Fibroblast of mammary gland (primary cell): ENCODE measurements at regions not wholly inside any gene's neighbourhood (a gene's known extent, or its start where the extent isn't known, plus 50 kb on each side); places are given as distances from the start of the nearest gene placed in this dataset.

Experiments
- DNase-seq: peaks from one replicate; pipeline ENCODE4 v3.0.0-alpha.2; 2010; ENCODE audit warnings: low read depth
- H3K4me3 ChIP-seq: 2 replicates; pipeline ENCODE4 v1.5.1; 2011; ENCODE audit warnings: low read depth, mild to moderate bottlenecking, low read length, moderate library complexity; ENCODE audit not compliant: control insufficient read depth
- TF ChIP-seq, protein P1 (sequence below): conservative IDR thresholded peaks from 2 replicates; pipeline ENCODE4 v1.5.1; 2011; ENCODE audit warnings: low read depth, low read length, inconsistent platforms; ENCODE audit not compliant: control insufficient read depth, insufficient read depth

DNA sequence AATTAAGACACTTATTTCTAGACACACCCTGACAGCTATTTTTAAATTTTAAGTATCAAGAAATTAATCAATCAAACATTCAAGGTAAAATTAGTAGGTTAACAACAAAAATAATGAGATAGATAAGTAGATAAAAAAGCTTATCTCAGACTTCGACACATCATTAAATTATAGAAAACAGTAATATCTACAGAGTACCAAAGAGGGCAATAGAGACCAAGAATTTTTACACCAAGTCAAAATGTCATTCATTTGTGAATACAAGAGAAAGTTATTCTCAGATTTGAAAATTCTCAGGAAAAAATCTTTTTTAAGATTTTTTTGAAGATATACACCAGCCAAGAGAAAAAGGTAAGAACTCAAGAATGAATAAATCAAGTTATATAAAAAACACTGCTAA is 445.6 kb downstream of the ACTL7B start:
- H3K4me3 ChIP-seq = no peak overlapping the region
- TF ChIP-seq, protein P1, sequence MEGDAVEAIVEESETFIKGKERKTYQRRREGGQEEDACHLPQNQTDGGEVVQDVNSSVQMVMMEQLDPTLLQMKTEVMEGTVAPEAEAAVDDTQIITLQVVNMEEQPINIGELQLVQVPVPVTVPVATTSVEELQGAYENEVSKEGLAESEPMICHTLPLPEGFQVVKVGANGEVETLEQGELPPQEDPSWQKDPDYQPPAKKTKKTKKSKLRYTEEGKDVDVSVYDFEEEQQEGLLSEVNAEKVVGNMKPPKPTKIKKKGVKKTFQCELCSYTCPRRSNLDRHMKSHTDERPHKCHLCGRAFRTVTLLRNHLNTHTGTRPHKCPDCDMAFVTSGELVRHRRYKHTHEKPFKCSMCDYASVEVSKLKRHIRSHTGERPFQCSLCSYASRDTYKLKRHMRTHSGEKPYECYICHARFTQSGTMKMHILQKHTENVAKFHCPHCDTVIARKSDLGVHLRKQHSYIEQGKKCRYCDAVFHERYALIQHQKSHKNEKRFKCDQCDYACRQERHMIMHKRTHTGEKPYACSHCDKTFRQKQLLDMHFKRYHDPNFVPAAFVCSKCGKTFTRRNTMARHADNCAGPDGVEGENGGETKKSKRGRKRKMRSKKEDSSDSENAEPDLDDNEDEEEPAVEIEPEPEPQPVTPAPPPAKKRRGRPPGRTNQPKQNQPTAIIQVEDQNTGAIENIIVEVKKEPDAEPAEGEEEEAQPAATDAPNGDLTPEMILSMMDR = no peak
- no peak for DNase-seq

DNA sequence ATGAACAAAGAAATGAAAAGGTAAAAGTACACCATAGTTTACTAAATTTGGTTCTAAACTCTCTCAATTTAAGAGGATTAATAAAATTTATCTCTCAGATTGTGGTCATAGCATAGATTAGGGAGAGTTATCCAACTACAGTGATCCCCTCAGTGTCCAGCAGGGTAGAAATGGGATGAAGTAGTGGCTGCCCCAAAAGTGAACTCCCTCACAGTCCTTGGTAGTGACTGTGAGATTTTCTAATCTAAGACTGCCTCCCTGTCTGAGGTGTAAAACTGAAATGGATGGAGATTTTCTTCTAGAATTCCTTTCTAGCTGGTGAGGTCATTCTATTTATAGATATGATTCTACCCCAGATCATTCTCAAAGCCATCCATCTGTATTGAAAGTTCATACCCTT is 455.5 kb downstream of the ACTL7B start:
- no peak overlapping the region for H3K4me3 ChIP-seq

DNA sequence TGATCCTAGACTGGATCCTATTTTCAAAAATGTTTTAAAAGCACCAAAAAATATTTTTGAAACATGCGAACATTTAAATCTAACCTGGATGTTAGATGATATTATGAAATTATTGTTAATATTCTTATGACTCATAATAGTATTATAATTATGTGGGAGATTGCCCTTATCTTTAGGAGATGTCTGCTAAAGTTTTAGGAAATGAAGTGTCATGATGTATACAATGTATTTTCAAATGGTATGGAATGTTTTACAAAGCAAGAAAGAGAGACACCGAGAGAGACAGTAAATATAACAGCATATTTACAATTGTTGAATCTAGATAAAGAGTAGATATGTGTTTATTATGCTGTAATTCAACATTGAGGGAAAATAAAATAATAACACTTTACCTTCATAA is 455.9 kb downstream of the ACTL7B start:
- H3K4me3 ChIP-seq = no peak overlapping the region
- TF ChIP-seq, protein P1 = no peak
- no peak for DNase-seq

More for the DNA sequence above, 455.5 kb downstream of the ACTL7B start:
- TF ChIP-seq, protein P1 = peak; percentile 19
- no peak for DNase-seq

GRCh38 chr9:108397286-108397685 is 458.5 kb downstream of the ACTL7B start:
- peak; percentile 30 for DNase-seq
- TF ChIP-seq, protein P1 = no peak
- no peak overlapping the region for H3K4me3 ChIP-seq

- TF ChIP-seq, protein P1 = no peak
- DNase-seq = no peak
- no peak overlapping the region for H3K4me3 ChIP-seq
Measured at GRCh38 chr9:108396611-108397010, 459.2 kb downstream of the ACTL7B start.

- TF ChIP-seq, protein P1 = no peak
- H3K4me3 ChIP-seq = no peak overlapping the region
- no peak for DNase-seq
Measured at GRCh38 chr9:108396193-108396592, 459.6 kb downstream of the ACTL7B start.

- no peak for DNase-seq
- TF ChIP-seq, protein P1 = no peak
- H3K4me3 ChIP-seq = no peak overlapping the region
Measured at GRCh38 chr9:108395421-108395820, 460.4 kb downstream of the ACTL7B start.
